ENCODE measurements at regions not wholly inside any gene's neighbourhood (a gene's known extent, or its start where the extent isn't known, plus 50 kb on each side); places are given as distances from the start of the nearest gene placed in this dataset.

GRCh38 chr11:15576769-15577168, 462.0 kb downstream of the INSC start:
- Histone ChIP-seq H3K4me1 (ENCODE audit: control insufficient read depth, insufficient read depth, low read length) (peaks cover 14% of the 10 kb centered on the region), H3K4me3 (ENCODE audit: low read length) (no peak overlapping the region), H3K27me3 (ENCODE audit: control insufficient read depth, insufficient read depth, low read length) (no peaks in the 10 kb centered on the region), H3K9ac (ENCODE audit: low read length) (no peak overlapping the region), H3K9me3 (ENCODE audit: control insufficient read depth, low read length) (no peaks in the 10 kb centered on the region), H3K36me3 (ENCODE audit: control insufficient read depth, insufficient read depth, low read length) (no peaks in the 10 kb centered on the region)

- Histone ChIP-seq H3K4me3 (ENCODE audit: low read length) (no peak overlapping the region), H3K27me3 (ENCODE audit: control insufficient read depth, insufficient read depth, low read length) (no peaks in the 10 kb centered on the region), H3K4me1 (ENCODE audit: control insufficient read depth, insufficient read depth, low read length) (peaks cover 14% of the 10 kb centered on the region), H3K9me3 (ENCODE audit: control insufficient read depth, low read length) (no peaks in the 10 kb centered on the region), H3K9ac (ENCODE audit: low read length) (no peak overlapping the region), H3K36me3 (ENCODE audit: control insufficient read depth, insufficient read depth, low read length) (no peaks in the 10 kb centered on the region)
These were observed 462.8 kb downstream of the INSC start for GRCh38 chr11:15577519-15577918.

DNA sequence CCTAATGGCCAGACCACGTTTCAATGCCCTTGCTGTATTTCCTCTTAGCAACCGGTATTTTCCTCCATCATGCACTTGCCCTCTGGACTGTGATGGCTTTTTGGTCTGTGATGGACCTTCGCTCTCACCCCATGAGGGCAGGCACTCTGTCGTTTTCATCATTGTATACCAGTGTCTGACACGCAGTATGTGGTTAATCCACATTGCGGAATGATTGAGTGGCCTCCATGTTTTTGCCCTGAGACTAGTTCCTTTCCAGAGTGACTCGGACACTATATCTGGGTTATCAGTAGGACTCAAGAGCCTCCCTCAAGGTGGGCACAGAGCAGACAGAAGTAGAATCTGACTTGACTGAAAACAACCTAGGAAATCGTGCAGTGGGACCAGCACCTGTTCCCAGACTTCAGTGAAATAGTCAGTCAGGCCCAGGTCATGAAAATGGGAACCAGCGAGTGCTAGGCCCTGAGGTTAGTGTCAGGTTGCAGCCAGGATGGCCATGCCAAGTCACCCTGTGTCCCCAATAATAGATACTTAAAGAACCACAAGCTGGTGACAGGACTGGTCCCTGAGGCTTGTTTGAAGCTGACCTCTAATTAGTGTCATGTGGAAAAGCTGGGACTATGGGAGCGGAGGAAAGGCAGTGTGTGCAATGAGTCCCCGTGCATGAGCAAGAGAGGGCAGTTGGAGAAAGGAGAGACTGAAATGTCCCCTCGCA, 464.7 kb downstream of the INSC start:
- H3K36me3 ChIP-seq (ENCODE audit: control insufficient read depth, insufficient read depth, low read length): no peaks in the 10 kb centered on the region
- H3K4me1 ChIP-seq (ENCODE audit: control insufficient read depth, insufficient read depth, low read length): peaks cover 14% of the 10 kb centered on the region
- H3K27me3 ChIP-seq (ENCODE audit: control insufficient read depth, insufficient read depth, low read length): no peaks in the 10 kb centered on the region
- no peaks in the 10 kb centered on the region for H3K9me3 ChIP-seq (ENCODE audit: control insufficient read depth, low read length)
- no peak overlapping the region for H3K4me3 ChIP-seq (ENCODE audit: low read length)
- no peak overlapping the region for H3K9ac ChIP-seq (ENCODE audit: low read length)

- peaks cover 14% of the 10 kb centered on the region for H3K4me1 ChIP-seq (ENCODE audit: control insufficient read depth, insufficient read depth, low read length)
- no peak overlapping the region for H3K4me3 ChIP-seq (ENCODE audit: low read length)
- no peak overlapping the region for H3K9ac ChIP-seq (ENCODE audit: low read length)
- H3K36me3 ChIP-seq (ENCODE audit: control insufficient read depth, insufficient read depth, low read length): no peaks in the 10 kb centered on the region
- no peaks in the 10 kb centered on the region for H3K27me3 ChIP-seq (ENCODE audit: control insufficient read depth, insufficient read depth, low read length)
- H3K9me3 ChIP-seq (ENCODE audit: control insufficient read depth, low read length): no peaks in the 10 kb centered on the region
These were observed 465.5 kb downstream of the INSC start for GRCh38 chr11:15580056-15580774.

- Histone ChIP-seq H3K36me3 (ENCODE audit: control insufficient read depth, insufficient read depth, low read length) (no peaks in the 10 kb centered on the region), H3K9ac (ENCODE audit: low read length) (no peak overlapping the region), H3K9me3 (ENCODE audit: control insufficient read depth, low read length) (no peaks in the 10 kb centered on the region), H3K4me3 (ENCODE audit: low read length) (no peak overlapping the region), H3K4me1 (ENCODE audit: control insufficient read depth, insufficient read depth, low read length) (peaks cover 14% of the 10 kb centered on the region), H3K27me3 (ENCODE audit: control insufficient read depth, insufficient read depth, low read length) (no peaks in the 10 kb centered on the region)
These were observed 466.0 kb downstream of the INSC start for GRCh38 chr11:15580775-15581095.

GRCh38 chr11:15584158-15584557, 469.4 kb downstream of the INSC start:
- Histone ChIP-seq H3K4me3 (ENCODE audit: low read length) (no peak overlapping the region), H3K4me1 (ENCODE audit: control insufficient read depth, insufficient read depth, low read length) (peaks cover 14% of the 10 kb centered on the region), H3K9me3 (ENCODE audit: control insufficient read depth, low read length) (no peaks in the 10 kb centered on the region), H3K27me3 (ENCODE audit: control insufficient read depth, insufficient read depth, low read length) (no peaks in the 10 kb centered on the region), H3K36me3 (ENCODE audit: control insufficient read depth, insufficient read depth, low read length) (no peaks in the 10 kb centered on the region), H3K9ac (ENCODE audit: low read length) (no peak overlapping the region)

DNA sequence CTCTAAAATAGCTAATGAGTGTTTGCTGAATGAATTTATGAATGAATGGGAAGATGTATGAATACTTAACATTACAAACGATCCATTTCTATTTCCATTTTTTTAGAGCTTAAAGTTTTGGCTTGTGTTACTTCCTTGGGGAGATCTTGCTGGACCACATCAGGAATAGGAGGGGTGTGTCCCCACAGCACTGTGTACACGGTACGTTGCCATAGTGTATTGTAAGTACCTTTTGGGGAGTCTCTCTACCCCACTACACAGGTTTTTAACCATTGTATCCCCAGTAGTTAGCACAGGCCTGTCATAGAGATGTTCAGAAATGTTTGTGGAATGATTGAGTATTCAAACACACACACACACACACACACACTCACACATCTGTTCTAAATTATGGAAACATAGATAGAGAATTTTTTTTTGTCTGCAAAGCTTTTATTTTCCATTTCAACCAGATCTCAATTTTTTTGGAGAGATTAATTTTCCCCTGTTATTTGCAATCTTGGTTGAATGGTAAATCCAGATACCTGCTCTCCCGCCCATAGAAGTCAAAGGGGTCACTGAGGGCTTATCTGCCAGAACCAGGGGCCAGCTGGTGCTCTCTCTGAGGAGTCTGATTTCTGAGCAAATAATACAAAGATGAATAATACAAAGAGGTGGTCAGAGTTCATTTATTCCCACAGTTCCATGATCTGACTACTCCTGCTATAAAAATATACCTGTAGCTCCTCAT, 471.0 kb downstream of the INSC start:
- Histone ChIP-seq H3K27me3 (ENCODE audit: control insufficient read depth, insufficient read depth, low read length) (no peaks in the 10 kb centered on the region), H3K4me3 (ENCODE audit: low read length) (no peak overlapping the region), H3K36me3 (ENCODE audit: control insufficient read depth, insufficient read depth, low read length) (no peaks in the 10 kb centered on the region), H3K9me3 (ENCODE audit: control insufficient read depth, low read length) (no peaks in the 10 kb centered on the region), H3K4me1 (ENCODE audit: control insufficient read depth, insufficient read depth, low read length) (peaks cover 2% of the 10 kb centered on the region), H3K9ac (ENCODE audit: low read length) (no peak overlapping the region)

- Histone ChIP-seq H3K9ac (ENCODE audit: low read length) (no peak overlapping the region), H3K9me3 (ENCODE audit: control insufficient read depth, low read length) (no peaks in the 10 kb centered on the region), H3K36me3 (ENCODE audit: control insufficient read depth, insufficient read depth, low read length) (no peaks in the 10 kb centered on the region), H3K27me3 (ENCODE audit: control insufficient read depth, insufficient read depth, low read length) (no peaks in the 10 kb centered on the region), H3K4me1 (ENCODE audit: control insufficient read depth, insufficient read depth, low read length) (no peaks in the 10 kb centered on the region), H3K4me3 (ENCODE audit: low read length) (no peak overlapping the region)
These were observed 472.2 kb downstream of the INSC start for GRCh38 chr11:15586741-15587473.

- no peaks in the 10 kb centered on the region for H3K36me3 ChIP-seq (ENCODE audit: control insufficient read depth, insufficient read depth, low read length)
- H3K9ac ChIP-seq (ENCODE audit: low read length): no peak overlapping the region
- no peaks in the 10 kb centered on the region for H3K27me3 ChIP-seq (ENCODE audit: control insufficient read depth, insufficient read depth, low read length)
- no peaks in the 10 kb centered on the region for H3K4me1 ChIP-seq (ENCODE audit: control insufficient read depth, insufficient read depth, low read length)
- no peak overlapping the region for H3K4me3 ChIP-seq (ENCODE audit: low read length)
- no peaks in the 10 kb centered on the region for H3K9me3 ChIP-seq (ENCODE audit: control insufficient read depth, low read length)
These were observed 474.4 kb downstream of the INSC start for GRCh38 chr11:15589070-15589626.

- H3K36me3 ChIP-seq (ENCODE audit: control insufficient read depth, insufficient read depth, low read length): no peaks in the 10 kb centered on the region
- H3K4me3 ChIP-seq (ENCODE audit: low read length): no peak overlapping the region
- H3K4me1 ChIP-seq (ENCODE audit: control insufficient read depth, insufficient read depth, low read length): no peaks in the 10 kb centered on the region
- H3K9ac ChIP-seq (ENCODE audit: low read length): no peak overlapping the region
- no peaks in the 10 kb centered on the region for H3K9me3 ChIP-seq (ENCODE audit: control insufficient read depth, low read length)
- no peaks in the 10 kb centered on the region for H3K27me3 ChIP-seq (ENCODE audit: control insufficient read depth, insufficient read depth, low read length)
These were observed 475.4 kb downstream of the INSC start for GRCh38 chr11:15590132-15590531.

- Histone ChIP-seq H3K27me3 (ENCODE audit: control insufficient read depth, insufficient read depth, low read length) (no peaks in the 10 kb centered on the region), H3K9ac (ENCODE audit: low read length) (no peak overlapping the region)
These were observed 476.4 kb downstream of the INSC start for GRCh38 chr11:15591112-15591537.

More at GRCh38 chr11:15591112-15591537, 476.4 kb downstream of the INSC start:
- H3K4me1 ChIP-seq (ENCODE audit: control insufficient read depth, insufficient read depth, low read length): no peaks in the 10 kb centered on the region
- H3K4me3 ChIP-seq (ENCODE audit: low read length): no peak overlapping the region
- H3K9me3 ChIP-seq (ENCODE audit: control insufficient read depth, low read length): no peaks in the 10 kb centered on the region
- no peaks in the 10 kb centered on the region for H3K36me3 ChIP-seq (ENCODE audit: control insufficient read depth, insufficient read depth, low read length)
